Liver (tissue), 8 donors: ENCODE measurements at regions not wholly inside any gene's neighbourhood (a gene's known extent, or its start where the extent isn't known, plus 50 kb on each side); places are given as distances from the start of the nearest gene placed in this dataset.

Experiments used
- DNase-seq: peaks from one replicate; pipeline ENCODE4 v3.0.0-alpha.2; 2017; ENCODE audit warnings: low spot score
- H3K27ac ChIP-seq, 2 donors: one replicate each; pipeline ENCODE4 v1.7.0; 2013; ENCODE audit warnings: inconsistent platforms in 2 of 2, low read length in 2 of 2, control low read depth in 1 of 2, low read depth in 1 of 2, mild to moderate bottlenecking in 1 of 2
- H3K27me3 ChIP-seq, 4 donors: one replicate each; pipeline versions ENCODE4 v1.6.1 to v1.7.0; 2013; ENCODE audit warnings: low read length in 3 of 4, inconsistent platforms in 1 of 4, mild to moderate bottlenecking in 1 of 4, moderate library complexity in 1 of 4; ENCODE audit not compliant: control insufficient read depth in 4 of 4, insufficient read depth in 4 of 4
- H3K36me3 ChIP-seq, 4 donors: one replicate each; pipeline versions ENCODE4 v1.6.1 to v1.7.0; 2013; ENCODE audit warnings: low read length in 3 of 4, mild to moderate bottlenecking in 3 of 4, low read depth in 1 of 4, moderate library complexity in 1 of 4; ENCODE audit not compliant: control insufficient read depth in 4 of 4, insufficient read depth in 3 of 4
- H3K4me1 ChIP-seq, 4 donors: one replicate each; pipeline versions ENCODE4 v1.6.1 to v1.7.0; 2013; ENCODE audit warnings: low read length in 3 of 4, mild to moderate bottlenecking in 3 of 4, moderate library complexity in 1 of 4; ENCODE audit not compliant: control insufficient read depth in 4 of 4, insufficient read depth in 4 of 4
- H3K4me3 ChIP-seq, 3 donors: one replicate each; pipeline versions ENCODE4 v1.6.1 to v1.7.0; 2013; ENCODE audit warnings: low read length in 3 of 3, control low read depth in 1 of 3, low read depth in 1 of 3, mild to moderate bottlenecking in 1 of 3
- H3K9ac ChIP-seq, 2 donors: one replicate each; pipeline ENCODE4 v1.7.0; 2013; ENCODE audit warnings: low read length in 2 of 2, mild to moderate bottlenecking in 2 of 2, moderate library complexity in 2 of 2, control low read depth in 1 of 2, low read depth in 1 of 2
- H3K9me3 ChIP-seq, 4 donors: one replicate each; pipeline versions ENCODE4 v1.6.1 to v1.7.0; 2013; ENCODE audit warnings: low read length in 3 of 4; ENCODE audit not compliant: control insufficient read depth in 4 of 4
- CTCF ChIP-seq: fragments of 150-350 bp; IDR thresholded peaks from 2 replicates; pipeline ENCODE4 v1.5.1; 2017; ENCODE audit warnings: improper control_type of control experiment, low read depth, low read length; ENCODE audit not compliant: missing input control
- EGR1 ChIP-seq, 2 donors: IDR thresholded peaks; 2 replicates each; pipeline ENCODE4 v1.6.1; 2016 to 2018; ENCODE audit warnings: antibody characterized with exemption in 2 of 2, low read depth in 2 of 2
- FOXA1 ChIP-seq: IDR thresholded peaks from 2 replicates; pipeline ENCODE4 v1.6.1; 2016; ENCODE audit warnings: antibody characterized with exemption
- FOXA2 ChIP-seq: IDR thresholded peaks from 2 replicates; pipeline ENCODE4 v1.6.1; 2016; ENCODE audit warnings: antibody characterized with exemption
- GABPA ChIP-seq, 2 donors: IDR thresholded peaks in 1 of 2; conservative IDR thresholded peaks in 1 of 2; 2 replicates each; pipeline ENCODE4 v1.6.1; 2016; ENCODE audit warnings: antibody characterized with exemption in 2 of 2, mild to moderate bottlenecking in 1 of 2, moderate library complexity in 1 of 2
- MAX ChIP-seq: IDR thresholded peaks from 2 replicates; pipeline ENCODE4 v1.6.1; 2016; ENCODE audit warnings: antibody characterized with exemption
- NR2F2 ChIP-seq: IDR thresholded peaks from 2 replicates; pipeline ENCODE4 v1.6.1; 2016; ENCODE audit warnings: antibody characterized with exemption
- RXRA ChIP-seq, 2 donors: IDR thresholded peaks; 2 replicates each; pipeline ENCODE4 v1.6.1; 2017 to 2018; ENCODE audit warnings: antibody characterized with exemption in 2 of 2, mild to moderate bottlenecking in 1 of 2
- SP1 ChIP-seq: IDR thresholded peaks from 2 replicates; pipeline ENCODE4 v1.6.1; 2018; ENCODE audit warnings: antibody characterized with exemption, mild to moderate bottlenecking
- ZBTB33 ChIP-seq: IDR thresholded peaks from 2 replicates; pipeline ENCODE4 v1.6.1; 2016; ENCODE audit warnings: antibody characterized with exemption
- WGBS: extraction: QIAGEN DNeasy Blood & Tissue Kit; methylation state at CpG from one replicate; pipeline ENCODE4 v1.1.7; 2013; 5-methylcytosine and 5-hydroxymethylcytosine counted together
- TF ChIP-seq, protein P1 (sequence below): IDR thresholded peaks from 2 replicates; pipeline ENCODE4 v1.6.1; 2016; ENCODE audit warnings: antibody characterized with exemption, mild to moderate bottlenecking
- TF ChIP-seq, protein P2 (sequence below): IDR thresholded peaks from 2 replicates; pipeline ENCODE4 v1.6.1; 2016; ENCODE audit warnings: antibody characterized with exemption
- donor health status: healthy.
- donor health status: healthy.
- donor health status: healthy.
- donor health status: healthy.
- donor health status: healthy.

- 90% methylated on average over 9 of the region's 9 CpGs for WGBS
- H3K9ac ChIP-seq: no peak overlapping the region
- no peaks in the 10 kb centered on the region for H3K27me3 ChIP-seq
- TF ChIP-seq RXRA (IDR thresholded peaks at IDR 0.05) (no peak), SP1 (no peak)
- TF ChIP-seq, protein P1, sequence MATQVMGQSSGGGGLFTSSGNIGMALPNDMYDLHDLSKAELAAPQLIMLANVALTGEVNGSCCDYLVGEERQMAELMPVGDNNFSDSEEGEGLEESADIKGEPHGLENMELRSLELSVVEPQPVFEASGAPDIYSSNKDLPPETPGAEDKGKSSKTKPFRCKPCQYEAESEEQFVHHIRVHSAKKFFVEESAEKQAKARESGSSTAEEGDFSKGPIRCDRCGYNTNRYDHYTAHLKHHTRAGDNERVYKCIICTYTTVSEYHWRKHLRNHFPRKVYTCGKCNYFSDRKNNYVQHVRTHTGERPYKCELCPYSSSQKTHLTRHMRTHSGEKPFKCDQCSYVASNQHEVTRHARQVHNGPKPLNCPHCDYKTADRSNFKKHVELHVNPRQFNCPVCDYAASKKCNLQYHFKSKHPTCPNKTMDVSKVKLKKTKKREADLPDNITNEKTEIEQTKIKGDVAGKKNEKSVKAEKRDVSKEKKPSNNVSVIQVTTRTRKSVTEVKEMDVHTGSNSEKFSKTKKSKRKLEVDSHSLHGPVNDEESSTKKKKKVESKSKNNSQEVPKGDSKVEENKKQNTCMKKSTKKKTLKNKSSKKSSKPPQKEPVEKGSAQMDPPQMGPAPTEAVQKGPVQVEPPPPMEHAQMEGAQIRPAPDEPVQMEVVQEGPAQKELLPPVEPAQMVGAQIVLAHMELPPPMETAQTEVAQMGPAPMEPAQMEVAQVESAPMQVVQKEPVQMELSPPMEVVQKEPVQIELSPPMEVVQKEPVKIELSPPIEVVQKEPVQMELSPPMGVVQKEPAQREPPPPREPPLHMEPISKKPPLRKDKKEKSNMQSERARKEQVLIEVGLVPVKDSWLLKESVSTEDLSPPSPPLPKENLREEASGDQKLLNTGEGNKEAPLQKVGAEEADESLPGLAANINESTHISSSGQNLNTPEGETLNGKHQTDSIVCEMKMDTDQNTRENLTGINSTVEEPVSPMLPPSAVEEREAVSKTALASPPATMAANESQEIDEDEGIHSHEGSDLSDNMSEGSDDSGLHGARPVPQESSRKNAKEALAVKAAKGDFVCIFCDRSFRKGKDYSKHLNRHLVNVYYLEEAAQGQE: no peak
- H3K27ac ChIP-seq: no peak overlapping the region
- H3K4me3 ChIP-seq: no peak overlapping the region
- no peaks in the 10 kb centered on the region for H3K4me1 ChIP-seq
- no peaks in the 10 kb centered on the region for H3K36me3 ChIP-seq
- DNase-seq: no peak
- no peaks in the 10 kb centered on the region for H3K9me3 ChIP-seq
Observed at GRCh38 chr6:33888664-33889200, 84.9 kb upstream of the MLN start.

DNA sequence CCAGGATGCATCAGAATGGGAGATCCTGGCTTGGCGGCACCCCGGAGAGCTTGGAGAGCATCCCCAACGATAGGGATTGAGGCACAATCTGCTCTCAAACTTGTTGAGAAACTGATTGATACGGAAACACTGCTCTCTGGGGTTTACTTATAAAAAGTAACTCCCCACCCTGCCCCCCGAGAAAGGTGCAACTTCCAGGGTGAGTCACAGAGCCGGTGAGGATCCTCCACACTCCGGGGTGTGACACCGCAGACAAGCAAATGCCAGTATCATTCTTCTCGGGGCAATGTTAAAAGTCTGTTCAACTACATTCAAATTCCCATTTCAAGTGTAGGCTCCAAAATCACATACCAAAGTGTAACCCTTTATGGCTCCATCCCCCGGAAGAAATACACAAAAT is 84.4 kb upstream of the MLN start:
- no peaks in the 10 kb centered on the region for H3K27me3 ChIP-seq
- H3K36me3 ChIP-seq: no peaks in the 10 kb centered on the region
- H3K9me3 ChIP-seq: no peaks in the 10 kb centered on the region
- TF ChIP-seq, protein P1: no peak
- TF ChIP-seq ZBTB33: no peak
- no peak overlapping the region for H3K9ac ChIP-seq
- no peaks in the 10 kb centered on the region for H3K4me1 ChIP-seq
- DNase-seq: no peak
- H3K27ac ChIP-seq: no peak overlapping the region
- no peak overlapping the region for H3K4me3 ChIP-seq
- WGBS: 89% methylated on average over 10 of the region's 10 CpGs

DNA sequence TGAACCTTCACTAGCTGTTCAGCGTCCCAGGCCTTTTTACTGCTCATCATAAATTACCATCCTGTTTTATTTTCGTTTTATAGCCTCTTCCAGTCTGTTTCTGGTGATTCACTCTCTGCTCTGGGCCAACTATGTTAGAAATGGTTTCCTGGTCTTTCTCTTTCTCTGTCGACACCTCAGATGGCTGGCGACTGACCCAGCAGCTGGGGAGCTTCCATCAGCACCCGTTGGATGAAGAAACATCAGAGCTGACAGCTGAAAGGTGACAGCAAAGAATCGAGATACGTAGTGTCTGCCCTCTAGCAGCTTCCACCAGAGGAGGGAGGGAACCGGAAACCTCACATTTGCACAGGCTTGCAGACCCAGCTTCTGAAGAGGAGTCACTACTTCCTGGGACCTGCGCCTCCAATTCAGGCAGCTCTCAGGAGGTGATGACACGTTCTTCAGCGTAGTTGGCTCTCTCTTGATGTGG is 82.9 kb upstream of the MLN start:
- no peaks in the 10 kb centered on the region for H3K27me3 ChIP-seq
- 69% methylated on average over 11 of the region's 11 CpGs for WGBS
- no peaks in the 10 kb centered on the region for H3K4me1 ChIP-seq
- H3K9ac ChIP-seq: no peak overlapping the region
- no peak overlapping the region for H3K27ac ChIP-seq
- H3K36me3 ChIP-seq: no peaks in the 10 kb centered on the region
- H3K4me3 ChIP-seq: no peak overlapping the region
- DNase-seq: no peak
- H3K9me3 ChIP-seq: no peaks in the 10 kb centered on the region
- TF ChIP-seq MAX (no peak), NR2F2 (no peak), GABPA (IDR thresholded peaks at IDR 0.05 in 1 of 2, conservative IDR thresholded peaks at IDR 0.05 in 1 of 2) (no peak), FOXA2 (no peak), ZBTB33 (no peak), FOXA1 (no peak), SP1 (no peak), RXRA (IDR thresholded peaks at IDR 0.05) (no peak), EGR1 (IDR thresholded peaks at IDR 0.05; ENCODE audit: low read depth in 2 of 2) (no peak), CTCF (no peak)
- TF ChIP-seq, protein P2, sequence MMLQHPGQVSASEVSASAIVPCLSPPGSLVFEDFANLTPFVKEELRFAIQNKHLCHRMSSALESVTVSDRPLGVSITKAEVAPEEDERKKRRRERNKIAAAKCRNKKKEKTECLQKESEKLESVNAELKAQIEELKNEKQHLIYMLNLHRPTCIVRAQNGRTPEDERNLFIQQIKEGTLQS: no peak
